PC-9 (cell line): ENCODE measurements at regions not wholly inside any gene's neighbourhood (a gene's known extent, or its start where the extent isn't known, plus 50 kb on each side); places are given as distances from the start of the nearest gene placed in this dataset.

ENCODE experiments used
- CTCF ChIP-seq: fragments of 200-600 bp; sonication (generic); conservative IDR thresholded peaks from 2 replicates; pipeline ENCODE4 v1.6.1; 2017; ENCODE audit warnings: mixed run types, antibody characterized with exemption, mild to moderate bottlenecking, moderate library complexity
- EZH2 ChIP-seq: fragments of 200-600 bp; sonication (generic); IDR thresholded peaks from 2 replicates; pipeline ENCODE4 v1.8.0; 2017; ENCODE audit warnings: antibody characterized with exemption, low read depth

- TF ChIP-seq CTCF (no peak), EZH2 (no peak)
These were observed 342.9 kb downstream of the SUCLG1 start for GRCh38 chr2:84116143-84116542.
